ENCODE measurements at regions not wholly inside any gene's neighbourhood (a gene's known extent, or its start where the extent isn't known, plus 50 kb on each side); places are given as distances from the start of the nearest gene placed in this dataset.

DNA sequence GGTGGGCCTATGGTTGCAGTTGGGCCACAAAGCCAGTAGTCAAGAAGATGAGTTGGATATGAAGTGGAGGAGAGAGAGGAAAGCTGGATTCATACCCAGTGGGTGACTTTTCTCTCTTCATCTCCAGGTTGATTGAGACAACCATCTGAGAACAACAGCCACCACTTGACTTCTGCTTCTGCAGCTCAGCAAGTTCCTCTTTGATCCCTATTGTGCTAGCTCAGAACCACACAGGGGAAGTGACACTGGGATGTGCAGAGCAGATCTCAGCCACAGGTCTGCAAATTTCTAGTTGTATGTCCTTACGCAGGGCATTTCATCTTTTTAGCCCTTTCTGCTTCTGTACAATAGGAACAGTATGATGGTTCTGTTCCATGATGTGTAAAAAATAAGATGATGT, 459.2 kb upstream of the ARRDC4 start:
- no peak for TF ChIP-seq CTCF (IDR thresholded peaks at IDR 0.05; ENCODE audit: low read depth, low read length)
- DNase-seq (ENCODE audit: extremely low read depth, low read depth) = no peak

DNA sequence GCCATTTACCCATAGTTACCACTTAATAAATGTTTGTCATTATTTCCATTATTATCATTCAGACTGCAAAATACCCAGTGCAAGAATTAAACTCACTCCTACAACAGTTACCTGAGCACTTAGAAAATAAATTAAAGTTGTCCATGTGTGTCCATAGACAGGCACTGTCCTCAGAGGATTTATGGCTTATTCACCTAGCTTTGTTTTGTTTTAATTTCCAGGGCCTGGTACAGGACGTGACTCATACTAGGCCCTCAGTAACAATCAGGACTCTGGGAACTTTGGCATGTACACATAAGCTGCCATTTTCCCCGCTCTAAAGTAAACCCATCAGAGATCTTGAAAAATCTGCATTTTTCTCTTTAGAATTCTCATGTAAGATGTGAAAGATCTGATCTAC, 458.5 kb upstream of the ARRDC4 start:
- TF ChIP-seq CTCF (IDR thresholded peaks at IDR 0.05; ENCODE audit: low read depth, low read length) = no peak

DNA sequence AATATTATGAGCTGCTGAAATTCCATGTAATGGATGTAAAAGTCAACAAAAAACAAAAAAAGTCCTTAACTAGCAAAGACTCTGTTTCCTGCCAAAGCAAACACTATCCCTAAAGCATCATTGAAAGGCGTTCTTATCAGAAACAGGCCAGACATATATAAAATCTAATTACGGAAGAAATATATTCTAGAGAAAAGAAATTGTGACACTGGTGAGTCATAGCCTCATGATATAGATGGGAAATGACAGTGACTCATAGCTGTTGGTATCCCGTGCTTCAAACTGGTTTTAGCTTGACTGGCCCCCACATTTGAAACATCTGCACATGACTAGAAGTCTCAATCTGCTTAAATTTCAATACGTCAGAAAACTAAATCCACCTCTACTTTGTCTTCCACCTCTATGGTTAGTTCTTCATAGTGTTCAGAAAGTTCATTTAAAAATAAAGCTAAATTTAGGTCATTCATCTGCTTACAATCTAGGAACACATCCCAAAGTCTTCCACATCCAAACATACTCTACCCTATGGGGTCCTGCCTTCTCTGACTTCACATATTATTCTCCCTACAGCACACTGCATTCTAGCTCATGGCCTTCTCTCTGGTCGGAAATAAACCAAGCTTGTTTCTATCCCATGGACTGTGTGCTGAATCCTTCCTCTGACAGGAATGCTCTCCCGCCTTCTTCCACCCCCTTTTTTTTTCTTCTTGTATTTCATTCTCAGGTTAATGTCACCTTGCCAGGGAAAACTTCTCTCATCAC, 456.3 kb upstream of the ARRDC4 start:
- DNase-seq (ENCODE audit: extremely low read depth, low read depth) = no peak
- TF ChIP-seq CTCF (IDR thresholded peaks at IDR 0.05; ENCODE audit: low read depth, low read length) = no peak

More for the DNA sequence above, 458.5 kb upstream of the ARRDC4 start:
- DNase-seq (ENCODE audit: extremely low read depth, low read depth) = no peak

GRCh38 chr15:97517737-97518136, 442.8 kb upstream of the ARRDC4 start:
- TF ChIP-seq CTCF (IDR thresholded peaks at IDR 0.05; ENCODE audit: low read depth, low read length) = no peak

GRCh38 chr15:97520689-97521088, 439.8 kb upstream of the ARRDC4 start:
- TF ChIP-seq CTCF (IDR thresholded peaks at IDR 0.05; ENCODE audit: low read depth, low read length) = no peak
- DNase-seq (ENCODE audit: extremely low read depth, low read depth) = no peak

More at GRCh38 chr15:97517737-97518136, 442.8 kb upstream of the ARRDC4 start:
- DNase-seq (ENCODE audit: extremely low read depth, low read depth) = no peak

DNA sequence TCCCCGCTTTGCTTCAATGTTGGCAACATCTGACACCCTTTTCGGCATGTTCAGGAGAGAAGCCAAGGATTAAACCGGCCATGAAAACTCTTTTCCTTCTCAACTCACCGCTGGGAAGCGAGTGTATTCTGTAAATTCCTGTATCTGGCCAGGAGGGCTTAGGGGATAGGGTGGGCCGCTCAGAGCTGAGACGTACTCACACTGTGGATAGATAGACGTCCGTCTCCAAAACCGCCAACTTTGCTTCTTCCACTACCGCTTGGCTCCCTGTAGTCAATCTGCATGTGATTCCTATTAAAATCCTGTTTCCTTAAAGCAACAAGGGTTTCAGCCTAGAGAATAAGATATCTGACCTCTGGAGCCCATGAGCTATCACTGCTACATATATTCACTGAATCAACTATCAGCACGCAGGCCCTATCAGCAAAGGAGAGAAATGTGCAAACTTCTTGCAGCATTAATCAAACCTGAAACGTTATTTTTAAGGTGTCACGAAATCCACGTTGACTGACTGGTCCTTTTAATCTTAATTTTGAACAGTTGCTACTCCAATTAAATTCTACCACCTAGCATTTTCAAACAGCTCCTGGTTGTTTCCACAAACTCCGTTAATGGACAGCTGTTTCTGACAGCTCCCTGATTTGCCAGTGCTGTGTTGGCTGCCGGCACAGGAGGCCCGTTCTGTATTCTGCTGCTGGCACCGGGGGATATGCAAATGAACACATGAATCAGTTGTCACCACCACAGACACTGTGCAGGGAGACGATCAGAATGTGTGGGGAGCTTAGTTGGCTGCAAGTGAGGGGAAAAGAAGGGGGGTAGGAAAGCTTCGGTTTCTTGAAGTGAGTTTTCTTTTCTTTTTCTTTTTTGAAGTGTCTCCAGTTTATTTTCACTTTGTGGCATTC, 438.9 kb upstream of the ARRDC4 start:
- no peak for DNase-seq (ENCODE audit: extremely low read depth, low read depth)
- TF ChIP-seq CTCF (IDR thresholded peaks at IDR 0.05; ENCODE audit: low read depth, low read length) = no peak

GRCh38 chr15:97522347-97522746, 438.2 kb upstream of the ARRDC4 start:
- no peak for TF ChIP-seq CTCF (IDR thresholded peaks at IDR 0.05; ENCODE audit: low read depth, low read length)
- DNase-seq (ENCODE audit: extremely low read depth, low read depth) = no peak

Data from AG09319 (cell line).